Prostate gland (tissue), 2 donors: ENCODE measurements at regions not wholly inside any gene's neighbourhood (a gene's known extent, or its start where the extent isn't known, plus 50 kb on each side); places are given as distances from the start of the nearest gene placed in this dataset.

ENCODE experiments used
- POLR2A ChIP-seq: fragments of 450-650 bp; IDR thresholded peaks from one replicate; pipeline ENCODE4 v1.6.1; 2016; ENCODE audit warnings: antibody characterized with exemption, mild to moderate bottlenecking
- POLR2AphosphoS5 ChIP-seq: sonication (generic); formaldehyde crosslinking; IDR thresholded peaks from one replicate; pipeline ENCODE4 v1.6.1; 2017; ENCODE audit warnings: antibody characterized with exemption
- TF ChIP-seq, protein P1 (sequence below), 4 experiments: fragments of 200-600 bp in 2 of 4; fragments of 450-650 bp in 2 of 4; sonication (generic) in 2 of 4; IDR thresholded peaks; 1 replicate in 3 of 4; 2 replicates in 1 of 4; pipeline ENCODE4 v1.5.1; 2016 to 2019; ENCODE audit warnings: antibody characterized with exemption in 4 of 4, mild to moderate bottlenecking in 2 of 4, moderate library complexity in 2 of 4

DNA sequence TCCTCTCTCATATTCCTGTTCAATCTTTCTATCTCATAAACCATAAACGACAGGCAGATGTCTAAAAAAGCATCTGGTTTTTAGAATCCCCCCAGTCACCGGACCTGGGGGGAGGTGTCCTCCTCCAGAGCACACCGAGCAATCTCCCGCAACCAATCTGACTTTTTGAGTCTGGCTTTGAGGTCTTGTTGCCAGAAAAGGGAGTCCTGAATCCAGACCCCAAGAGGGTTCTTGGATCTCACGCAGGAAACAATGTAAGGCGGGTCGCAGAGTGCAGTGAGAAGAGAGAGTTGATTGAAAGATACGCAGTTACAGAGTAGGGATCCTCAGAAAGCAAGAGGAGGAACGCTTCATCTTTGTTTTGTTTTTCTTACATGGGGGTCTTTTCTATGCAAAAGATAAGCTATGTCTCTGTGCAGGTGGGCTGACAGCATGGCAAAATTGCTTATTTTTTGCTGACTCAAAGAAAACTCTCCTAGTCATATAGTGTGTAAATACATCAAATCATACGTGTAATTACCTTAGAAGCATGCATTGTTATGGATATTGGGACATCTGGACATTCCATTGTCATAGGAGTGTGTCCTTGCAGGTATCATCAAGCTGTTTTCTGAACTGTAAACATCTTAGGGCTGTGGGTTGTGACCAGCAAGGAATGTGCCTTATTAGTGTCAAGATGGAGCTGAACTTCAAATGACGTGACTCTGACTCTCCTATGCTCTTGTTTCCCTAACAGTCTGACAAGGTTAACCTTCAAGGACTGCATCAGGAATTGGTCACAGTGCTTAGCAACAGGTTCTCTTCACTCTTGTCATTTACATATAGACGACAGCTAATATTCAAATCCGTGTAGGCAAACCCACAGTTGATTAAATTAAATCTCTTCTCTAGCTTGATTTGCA, 159.3 kb upstream of the DAPK1 start:
- TF ChIP-seq, protein P1, sequence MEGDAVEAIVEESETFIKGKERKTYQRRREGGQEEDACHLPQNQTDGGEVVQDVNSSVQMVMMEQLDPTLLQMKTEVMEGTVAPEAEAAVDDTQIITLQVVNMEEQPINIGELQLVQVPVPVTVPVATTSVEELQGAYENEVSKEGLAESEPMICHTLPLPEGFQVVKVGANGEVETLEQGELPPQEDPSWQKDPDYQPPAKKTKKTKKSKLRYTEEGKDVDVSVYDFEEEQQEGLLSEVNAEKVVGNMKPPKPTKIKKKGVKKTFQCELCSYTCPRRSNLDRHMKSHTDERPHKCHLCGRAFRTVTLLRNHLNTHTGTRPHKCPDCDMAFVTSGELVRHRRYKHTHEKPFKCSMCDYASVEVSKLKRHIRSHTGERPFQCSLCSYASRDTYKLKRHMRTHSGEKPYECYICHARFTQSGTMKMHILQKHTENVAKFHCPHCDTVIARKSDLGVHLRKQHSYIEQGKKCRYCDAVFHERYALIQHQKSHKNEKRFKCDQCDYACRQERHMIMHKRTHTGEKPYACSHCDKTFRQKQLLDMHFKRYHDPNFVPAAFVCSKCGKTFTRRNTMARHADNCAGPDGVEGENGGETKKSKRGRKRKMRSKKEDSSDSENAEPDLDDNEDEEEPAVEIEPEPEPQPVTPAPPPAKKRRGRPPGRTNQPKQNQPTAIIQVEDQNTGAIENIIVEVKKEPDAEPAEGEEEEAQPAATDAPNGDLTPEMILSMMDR (IDR thresholded peaks at IDR 0.05) = no peak
- TF ChIP-seq POLR2AphosphoS5 (no peak), POLR2A (no peak)
